Posterior cingulate gyrus (tissue), 11 donors: ENCODE measurements at regions not wholly inside any gene's neighbourhood (a gene's known extent, or its start where the extent isn't known, plus 50 kb on each side); places are given as distances from the start of the nearest gene placed in this dataset.
"Not testable (repeated sequence)": the region's sequence is repeated elsewhere in the genome, so short reads cannot be mapped to it uniquely, and the experiment has no call there.

ENCODE experiments used
- DNase-seq, 10 donors: peaks; one replicate each; pipeline versions ENCODE4 v3.0.0 to v3.0.0-alpha.2; 2020 to 2021; ENCODE audit warnings: mixed read lengths in 3 of 10
- intact Hi-C: fragments of 100-400 bp; cut with DNase I; formaldehyde crosslinking; loops from one replicate; pipeline ENCODE4 v1.15.1; 2023

DNA sequence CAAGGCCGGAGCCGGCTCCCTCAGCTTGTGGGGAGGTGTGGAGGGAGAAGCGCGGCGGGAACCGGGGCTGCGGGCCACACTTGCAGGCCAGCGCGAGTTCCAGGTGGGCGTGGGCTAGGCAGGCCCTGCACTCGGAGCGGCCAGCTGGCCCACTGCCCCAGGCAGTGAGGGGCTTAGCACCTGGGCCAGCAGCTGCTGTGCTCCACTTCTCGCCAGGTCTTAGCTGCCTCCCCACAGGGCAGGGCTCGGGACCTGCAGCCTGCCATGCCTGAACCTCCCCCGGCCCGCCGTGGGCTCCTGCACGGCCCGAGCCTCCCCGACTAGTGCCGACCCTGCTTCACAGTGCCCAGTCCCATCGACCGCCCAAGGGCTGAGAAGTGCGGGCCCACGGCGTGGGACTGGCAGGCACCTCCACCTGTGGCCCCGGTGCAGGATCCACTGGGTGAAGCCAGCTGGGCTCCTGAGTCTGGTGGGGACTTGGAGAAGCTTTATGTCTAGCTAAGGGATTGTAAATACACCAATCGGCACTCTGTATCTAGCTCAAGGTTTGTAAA lies 131.8 kb downstream of the KDR start:
- DNase-seq = peak in 2 of 10 donors; percentile 75 to 79
- intact Hi-C loops = not testable (repeated sequence)

DNA sequence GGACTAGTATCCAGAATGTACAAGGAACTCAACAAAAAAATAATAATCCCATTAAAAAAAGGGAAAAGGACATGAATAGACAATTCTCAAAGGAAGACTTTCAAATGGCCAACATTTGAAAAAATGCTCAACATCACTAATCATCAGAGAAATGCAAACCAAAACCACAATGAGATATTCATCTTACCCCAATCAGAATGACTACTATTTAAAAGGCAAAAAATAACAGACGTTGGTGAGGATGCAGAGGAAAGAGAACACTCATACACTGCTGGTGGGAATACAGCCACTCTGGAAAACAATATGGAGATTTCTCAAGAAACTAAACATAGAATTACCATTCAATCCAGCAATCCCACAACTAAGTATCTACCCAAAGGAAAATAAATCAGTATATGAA lies 133.1 kb downstream of the KDR start:
- no peak for DNase-seq
- intact Hi-C loops = no loop called here

GRCh38 chr4:54988655-54989054 lies 136.7 kb downstream of the KDR start:
- no peak for DNase-seq
- intact Hi-C loops = no loop called here

GRCh38 chr4:54986095-54986846 lies 139.1 kb downstream of the KDR start:
- no peak for DNase-seq
- intact Hi-C loops = no loop called here

- intact Hi-C loops = loop anchor here (10.0 kb wide), 1 partner anchor 578 kb away; no protein-coding TSS in a partner anchor
- DNase-seq = no peak
Observed at GRCh38 chr4:54976682-54977081, 148.7 kb downstream of the KDR start.

- DNase-seq = no peak
- intact Hi-C loops = loop anchor here (10.0 kb wide), 1 partner anchor 579 kb away; no protein-coding TSS in a partner anchor
Observed at GRCh38 chr4:54976031-54976430, 149.4 kb downstream of the KDR start.

DNA sequence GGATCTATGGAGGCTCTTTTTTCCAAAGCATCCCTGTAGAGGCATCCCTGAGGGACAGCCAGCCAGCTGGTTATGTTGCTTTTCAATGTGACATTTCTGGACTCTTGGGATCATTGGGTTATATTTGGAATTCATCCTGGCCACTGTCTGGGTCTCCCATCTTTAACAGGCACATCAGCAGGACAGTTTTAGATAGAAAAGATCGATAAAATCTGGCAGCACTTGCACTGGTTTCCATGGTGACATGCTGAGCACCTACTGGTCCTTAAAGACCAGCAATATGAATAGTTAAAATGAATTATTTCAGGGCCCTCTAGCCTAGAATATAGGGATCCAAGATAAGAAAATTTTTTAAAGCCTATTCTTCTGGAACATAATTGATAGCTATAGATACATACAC lies 151.6 kb downstream of the KDR start:
- DNase-seq = no peak
- intact Hi-C loops = loop anchor here (10.0 kb wide), 1 partner anchor 581 kb away; no protein-coding TSS in a partner anchor

GRCh38 chr4:54971474-54971950 lies 153.9 kb downstream of the KDR start:
- intact Hi-C loops = loop anchor here (1.0 to 10.0 kb wide), 2 partner anchors 350 to 583 kb away; no protein-coding TSS in a partner anchor
- DNase-seq = peak in 1 of 10 donors; percentile 15

DNA sequence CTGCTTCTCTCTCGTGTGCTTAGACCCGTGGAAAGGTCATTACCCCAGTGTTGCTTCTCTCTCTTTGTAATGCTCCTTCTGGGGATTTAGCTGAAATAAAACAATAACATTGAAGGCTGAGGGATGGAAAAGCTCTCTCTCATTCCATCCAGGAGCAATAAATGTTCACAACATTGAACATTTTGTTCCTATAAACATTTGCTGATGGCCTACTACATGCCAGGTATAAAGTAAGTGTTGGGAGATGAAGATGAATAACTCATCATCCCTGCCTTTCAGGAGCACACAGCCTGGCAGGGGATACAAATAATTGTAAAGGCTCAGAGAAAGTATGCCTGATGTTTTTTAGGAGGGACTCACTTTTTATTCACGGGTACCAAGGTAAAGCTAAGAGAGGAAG lies 158.1 kb downstream of the KDR start:
- intact Hi-C loops = no loop called here

DNA sequence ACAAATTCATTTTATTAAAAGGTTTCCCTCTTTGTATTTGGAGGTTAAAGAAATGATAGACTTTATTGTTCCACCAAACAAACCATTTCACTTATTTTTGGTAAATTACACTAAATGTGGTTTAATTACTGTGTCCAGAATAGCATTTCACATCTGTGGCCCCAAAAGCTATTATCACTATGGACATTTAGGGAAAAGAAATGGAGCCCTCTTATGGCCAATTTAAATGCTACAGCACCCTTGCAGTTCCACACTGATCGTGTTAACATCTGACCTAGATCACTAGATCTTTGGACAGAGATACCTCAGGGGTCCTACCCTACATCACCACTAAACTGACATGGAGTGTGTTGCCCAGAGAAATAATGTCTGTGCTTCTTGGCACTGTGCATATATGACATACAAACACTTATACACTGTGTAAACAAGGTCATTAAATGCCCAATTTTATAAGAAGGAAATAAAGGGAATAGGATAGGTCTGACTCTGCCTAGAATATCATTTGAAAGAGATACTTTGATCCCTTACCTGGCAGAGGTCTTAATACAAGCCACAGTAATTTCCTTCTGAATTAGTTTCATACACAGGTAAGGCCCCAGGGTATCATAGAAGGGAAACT lies 163.9 kb downstream of the KDR start:
- no peak for DNase-seq
- intact Hi-C loops = loop anchor here (2.0 kb wide), 1 partner anchor 639 kb away; no protein-coding TSS in a partner anchor

More for the DNA sequence above, 158.1 kb downstream of the KDR start:
- no peak for DNase-seq

DNA sequence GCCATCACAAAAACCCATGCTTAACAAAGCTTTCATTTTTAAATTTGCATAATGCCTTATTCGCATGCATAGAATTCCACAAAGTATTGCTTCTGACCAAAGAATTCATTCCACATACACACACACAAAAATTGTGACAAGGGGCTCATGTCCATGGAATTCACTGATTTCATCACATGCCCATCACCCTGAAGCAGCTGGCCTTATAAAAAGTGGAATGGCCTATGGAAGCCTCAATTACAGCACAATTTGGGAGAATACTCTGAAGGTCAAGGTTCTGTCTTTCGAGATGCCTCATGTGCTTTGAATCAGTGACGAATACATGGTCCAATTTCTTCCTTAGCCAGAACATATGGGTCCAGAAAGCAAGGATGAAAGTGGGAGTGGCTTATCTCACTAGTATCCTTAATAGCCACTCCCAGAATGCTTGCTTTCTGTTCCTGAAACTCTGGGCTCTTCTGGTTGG lies 165.7 kb downstream of the KDR start:
- no peak for DNase-seq
- intact Hi-C loops = loop anchor here (2.0 kb wide), 1 partner anchor 637 kb away; no protein-coding TSS in a partner anchor

DNA sequence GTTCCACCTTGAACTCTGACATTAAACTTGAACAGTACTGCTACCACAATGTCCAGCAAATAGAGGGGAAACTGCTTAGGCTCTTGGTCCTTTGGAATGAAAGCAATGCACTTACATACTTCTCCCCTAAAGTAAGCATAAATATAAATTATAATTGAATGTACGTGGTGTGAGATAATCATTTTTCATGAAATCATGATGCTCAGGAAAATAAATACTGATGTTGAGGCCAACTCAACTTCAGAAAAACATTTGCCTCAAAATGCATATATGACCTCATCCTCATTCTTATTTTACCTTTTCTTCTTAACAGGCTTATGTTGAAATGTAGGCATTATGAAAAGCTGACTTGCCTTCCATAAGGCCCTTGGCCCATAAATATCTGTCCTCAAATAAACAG lies 166.3 kb downstream of the KDR start:
- DNase-seq = no peak
- intact Hi-C loops = no loop called here

DNA sequence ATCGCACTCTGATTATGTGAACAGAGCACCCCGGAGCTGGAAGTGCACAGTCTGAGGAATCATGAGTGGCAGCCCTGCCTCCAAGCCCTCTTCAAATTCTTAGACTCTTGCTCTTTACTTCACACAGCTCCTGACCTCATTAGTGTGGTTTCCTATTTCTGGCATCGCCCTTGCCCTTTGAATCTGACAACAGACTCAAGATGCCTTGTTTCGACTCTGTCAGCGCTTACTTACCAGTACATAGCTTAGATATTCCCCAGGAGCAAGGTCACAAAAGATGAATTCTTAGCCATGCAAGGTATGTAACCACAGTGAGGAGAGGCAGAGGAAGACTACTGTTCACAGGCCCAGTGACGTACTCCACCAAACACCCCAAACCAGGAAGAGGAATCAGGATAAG lies 167.2 kb downstream of the KDR start:
- no peak for DNase-seq
- intact Hi-C loops = no loop called here

GRCh38 chr4:54954656-54955388 lies 170.6 kb downstream of the KDR start:
- DNase-seq = peak in 1 of 10 donors; percentile 9
- intact Hi-C loops = no loop called here

GRCh38 chr4:54946741-54947140 lies 178.7 kb downstream of the KDR start:
- DNase-seq = no peak
- intact Hi-C loops = no loop called here

DNA sequence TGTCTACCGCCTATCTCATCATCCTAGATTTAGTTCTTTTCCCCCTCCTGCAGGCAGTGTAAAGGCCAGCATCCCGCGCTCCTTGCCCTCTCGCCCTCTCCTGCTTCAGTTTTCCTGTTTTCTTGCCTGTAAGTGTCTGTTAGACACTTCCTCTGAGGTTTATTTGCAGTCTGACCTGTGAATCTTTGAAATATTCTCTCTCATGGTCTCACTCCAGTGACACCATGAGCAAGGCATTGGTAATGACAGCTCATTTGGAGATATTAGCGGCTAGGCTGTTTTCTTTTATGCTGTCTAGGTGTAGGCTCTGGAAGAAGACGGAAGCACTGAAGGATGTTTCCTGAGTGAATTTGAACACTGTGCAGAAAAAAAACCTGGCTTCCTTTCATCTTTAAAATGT lies 179.6 kb downstream of the KDR start:
- intact Hi-C loops = no loop called here
- DNase-seq = no peak

DNA sequence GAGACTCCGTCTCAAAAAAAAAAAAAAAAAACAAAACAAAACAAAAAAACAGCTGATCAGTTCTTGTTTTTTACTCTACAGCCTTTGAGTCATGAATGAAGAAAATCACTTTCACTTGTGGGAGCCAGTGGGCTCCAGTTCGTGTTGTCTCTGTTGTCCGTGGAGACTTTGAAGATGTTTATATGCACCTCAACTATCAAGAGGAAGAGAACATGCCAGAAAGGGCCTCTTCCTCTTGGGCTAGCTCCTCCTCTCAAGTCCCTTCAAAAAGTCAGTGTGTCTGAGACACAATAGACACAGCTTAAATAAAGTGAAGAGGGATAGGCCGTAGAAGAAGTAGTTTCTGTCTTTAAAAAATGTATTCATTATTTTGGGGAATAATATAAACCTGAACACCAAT lies 182.7 kb downstream of the KDR start:
- intact Hi-C loops = no loop called here
- DNase-seq = no peak

- peak in 1 of 10 donors; percentile 79 for DNase-seq
- intact Hi-C loops = no loop called here
Observed at GRCh38 chr4:54941994-54942552, 183.3 kb downstream of the KDR start.

DNA sequence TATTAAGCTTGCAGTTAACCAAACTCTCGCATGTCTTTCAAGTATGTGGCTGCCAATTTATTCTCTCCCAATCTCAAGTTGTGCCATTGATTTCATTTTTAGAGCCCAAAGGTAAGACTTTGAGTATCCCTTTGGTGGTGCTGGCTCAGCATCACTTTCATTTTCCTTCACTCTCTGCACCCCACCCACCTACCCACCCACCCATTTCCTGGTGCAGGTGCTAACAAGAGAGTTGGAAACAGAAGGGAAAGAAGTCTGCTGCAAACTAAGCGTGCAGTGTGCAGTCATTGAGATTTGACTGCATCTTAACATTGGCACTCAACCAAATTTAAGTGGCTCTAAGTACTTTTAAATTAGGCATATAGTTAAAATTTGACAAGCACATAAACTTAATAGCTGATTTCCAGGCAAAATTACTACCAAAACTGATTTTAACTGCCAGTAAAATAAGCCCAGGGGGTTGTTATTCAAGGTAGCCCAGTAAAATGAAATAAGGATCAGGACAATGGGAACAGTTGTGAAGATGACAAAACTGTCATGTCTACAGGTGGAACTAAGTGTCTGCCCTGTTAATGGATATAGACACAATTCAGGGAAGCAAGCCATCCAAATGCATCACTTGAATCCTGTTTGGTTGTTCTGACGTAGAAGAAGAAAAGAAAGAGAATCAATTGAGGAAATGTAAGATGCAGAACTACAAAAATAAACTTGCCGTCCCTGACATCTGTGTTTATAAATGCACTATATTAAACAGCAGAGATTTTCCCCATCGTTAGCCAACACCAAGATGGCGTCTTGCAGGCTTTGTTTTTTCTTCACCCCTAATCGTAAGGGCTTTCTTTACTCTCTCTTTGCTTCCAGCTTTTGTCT lies 184.2 kb downstream of the KDR start:
- intact Hi-C loops = no loop called here

More for the DNA sequence above, 184.2 kb downstream of the KDR start:
- no peak for DNase-seq
